RWPE1 (cell line): ENCODE measurements at regions not wholly inside any gene's neighbourhood (a gene's known extent, or its start where the extent isn't known, plus 50 kb on each side); places are given as distances from the start of the nearest gene placed in this dataset.

ENCODE experiments used
- CTCF ChIA-PET: fragments of 350-600 bp; sonication (Branson Sonifier 250); formaldehyde crosslinking; extraction: SDS; loops from one replicate; lab custom pipeline; 2021; lab: Yijun Ruan, JAX
- POLR2A ChIA-PET: fragments of 400-600 bp; formaldehyde crosslinking; extraction: SDS; loops from one replicate; lab custom pipeline; 2020; ENCODE audit warnings: antibody characterized with exemption; ENCODE audit not compliant: low non-redundant PET; lab: Yijun Ruan, JAX
- DNase-seq: peaks from one replicate; pipeline ENCODE4 v3.0.0; 2012; ENCODE audit warnings: low spot score
- H3K27ac ChIP-seq: fragments of 450-650 bp; 2 replicates; pipeline ENCODE4 v1.5.1; 2017
- TF ChIP-seq, protein P1 (sequence below): fragments of 450-650 bp; conservative IDR thresholded peaks from 2 replicates; pipeline ENCODE4 v1.5.1; 2017; ENCODE audit warnings: low read depth, mild to moderate bottlenecking

DNA sequence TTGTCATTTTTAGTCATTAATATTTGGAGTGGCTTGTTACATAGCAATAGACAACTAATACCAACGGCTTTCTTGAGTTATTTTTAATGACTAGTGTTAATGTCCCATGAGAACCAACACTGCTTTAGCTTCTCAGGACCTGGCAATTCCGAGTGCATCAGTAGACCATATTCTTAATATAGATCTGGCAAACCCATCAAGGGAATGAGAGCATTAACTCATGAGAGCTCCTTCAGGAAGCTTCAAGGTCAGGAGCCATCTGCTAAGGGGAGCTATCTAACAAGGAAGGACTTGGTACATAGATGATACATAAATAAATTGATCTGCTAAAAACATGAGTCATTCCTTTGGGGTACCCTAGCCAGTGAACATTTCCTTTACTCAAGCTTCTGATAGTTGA is 122.6 kb upstream of the EPHA3 start:
- ChIA-PET POLR2A (no interaction called here), CTCF (interaction anchor here (0.7 kb wide), 1 partner anchor 41 kb away, joined by 3 read pairs; no protein-coding TSS in a partner anchor)
- no peak for DNase-seq

DNA sequence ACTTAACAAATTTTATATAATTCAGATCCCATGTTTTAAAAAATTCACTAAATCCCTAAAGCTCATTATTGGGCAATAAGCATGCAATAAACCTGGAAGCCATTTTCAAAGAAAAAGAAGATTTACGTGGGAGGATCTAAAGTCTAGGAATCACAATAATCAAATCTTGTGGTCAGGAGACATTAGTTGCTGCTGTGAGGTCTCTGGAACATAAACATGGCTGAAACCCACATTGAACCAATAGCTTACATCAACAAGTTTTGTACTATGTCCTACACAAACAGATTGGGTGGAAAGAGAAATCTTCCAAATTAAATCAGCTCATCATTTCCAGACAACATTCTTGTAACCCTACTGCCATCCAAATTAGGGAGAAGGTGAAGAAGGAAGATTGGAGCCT is 121.9 kb upstream of the EPHA3 start:
- TF ChIP-seq, protein P1, sequence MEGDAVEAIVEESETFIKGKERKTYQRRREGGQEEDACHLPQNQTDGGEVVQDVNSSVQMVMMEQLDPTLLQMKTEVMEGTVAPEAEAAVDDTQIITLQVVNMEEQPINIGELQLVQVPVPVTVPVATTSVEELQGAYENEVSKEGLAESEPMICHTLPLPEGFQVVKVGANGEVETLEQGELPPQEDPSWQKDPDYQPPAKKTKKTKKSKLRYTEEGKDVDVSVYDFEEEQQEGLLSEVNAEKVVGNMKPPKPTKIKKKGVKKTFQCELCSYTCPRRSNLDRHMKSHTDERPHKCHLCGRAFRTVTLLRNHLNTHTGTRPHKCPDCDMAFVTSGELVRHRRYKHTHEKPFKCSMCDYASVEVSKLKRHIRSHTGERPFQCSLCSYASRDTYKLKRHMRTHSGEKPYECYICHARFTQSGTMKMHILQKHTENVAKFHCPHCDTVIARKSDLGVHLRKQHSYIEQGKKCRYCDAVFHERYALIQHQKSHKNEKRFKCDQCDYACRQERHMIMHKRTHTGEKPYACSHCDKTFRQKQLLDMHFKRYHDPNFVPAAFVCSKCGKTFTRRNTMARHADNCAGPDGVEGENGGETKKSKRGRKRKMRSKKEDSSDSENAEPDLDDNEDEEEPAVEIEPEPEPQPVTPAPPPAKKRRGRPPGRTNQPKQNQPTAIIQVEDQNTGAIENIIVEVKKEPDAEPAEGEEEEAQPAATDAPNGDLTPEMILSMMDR, result no peak
- DNase-seq, result no peak
- POLR2A ChIA-PET, result no interaction called here
- CTCF ChIA-PET, result interaction anchor here (0.6 to 0.7 kb wide), 2 partner anchors 41 to 921 kb away, joined by 3 to 5 read pairs; no protein-coding TSS in a partner anchor
- no peak overlapping the region for H3K27ac ChIP-seq

More for the DNA sequence above, 122.6 kb upstream of the EPHA3 start:
- H3K27ac ChIP-seq, result no peak overlapping the region
- TF ChIP-seq, protein P1, result no peak

GRCh38 chr3:88986834-88987233 is 120.6 kb upstream of the EPHA3 start:
- ChIA-PET POLR2A (interaction anchor here (0.6 kb wide), 1 partner anchor 25 kb away, joined by 4 read pairs; no protein-coding TSS in a partner anchor), CTCF (no interaction called here)
- TF ChIP-seq, protein P1, result no peak
- DNase-seq, result peak; percentile 16
- no peak overlapping the region for H3K27ac ChIP-seq

DNA sequence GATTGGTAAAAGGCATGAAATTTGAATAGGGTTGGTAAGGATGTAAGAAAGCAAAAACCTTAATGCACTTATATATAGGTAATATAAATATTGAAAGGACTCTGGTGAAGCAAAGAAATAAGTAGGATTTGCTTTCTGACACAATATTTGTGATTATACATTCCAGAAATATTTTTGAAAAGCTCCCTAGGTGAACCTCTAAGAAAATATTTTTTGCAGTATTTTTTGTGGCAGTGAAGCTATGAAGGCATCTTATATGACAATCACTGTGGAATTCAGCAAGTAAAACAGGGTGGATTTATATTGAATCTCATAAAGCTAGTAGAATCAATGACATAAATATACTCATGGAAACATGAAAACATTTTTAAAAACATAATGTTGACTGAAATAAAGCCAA is 119.6 kb upstream of the EPHA3 start:
- no peak overlapping the region for H3K27ac ChIP-seq
- ChIA-PET CTCF (interaction anchor here (0.5 kb wide), 1 partner anchor 30 kb away, joined by 3 read pairs; no protein-coding TSS in a partner anchor), POLR2A (no interaction called here)
- DNase-seq, result no peak
- TF ChIP-seq, protein P1, result no peak

DNA sequence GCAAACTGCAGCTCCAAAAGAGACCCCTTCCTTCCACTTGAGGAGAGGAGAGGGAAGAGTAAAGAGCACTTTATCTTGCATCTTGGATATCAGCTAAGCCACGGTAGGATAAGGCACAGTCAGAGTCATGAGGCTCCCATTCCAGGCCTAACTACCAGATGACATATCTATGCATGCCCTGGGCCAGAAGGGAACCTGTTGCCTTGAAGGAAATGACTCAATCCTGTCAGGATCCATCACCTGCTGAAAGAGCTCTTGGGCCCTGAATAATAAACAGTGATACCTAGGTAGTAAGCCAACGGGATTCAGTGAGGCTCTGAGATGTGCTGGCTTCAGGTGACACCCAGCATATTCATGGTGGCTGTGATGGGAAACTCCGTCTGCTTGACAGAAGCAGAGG is 118.5 kb upstream of the EPHA3 start:
- CTCF ChIA-PET, result interaction anchor here (0.6 kb wide), 1 partner anchor 760 kb away, joined by 3 read pairs; no protein-coding TSS in a partner anchor
- POLR2A ChIA-PET, result no interaction called here
- TF ChIP-seq, protein P1, result no peak
- H3K27ac ChIP-seq, result no peak overlapping the region
- DNase-seq, result peak; percentile 2

DNA sequence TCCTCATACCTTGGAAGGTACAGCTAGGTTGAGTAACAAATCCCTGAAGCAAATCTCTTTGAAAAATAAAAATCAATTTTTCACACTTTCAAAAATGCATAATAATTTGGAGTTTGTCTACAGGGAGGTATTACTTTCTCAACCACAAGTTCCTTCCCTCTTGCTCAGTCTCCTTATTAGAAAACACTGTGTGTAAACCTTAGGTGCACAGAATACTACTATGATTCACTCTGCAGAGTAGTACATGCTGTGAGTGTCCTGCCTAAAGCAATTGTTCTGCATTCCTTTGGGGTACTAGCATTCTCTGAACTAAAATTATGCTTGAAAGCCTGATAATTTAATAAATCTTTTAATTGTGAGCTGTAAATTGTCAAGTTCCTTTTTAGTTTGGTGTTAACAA is 115.9 kb upstream of the EPHA3 start:
- TF ChIP-seq, protein P1, result no peak
- POLR2A ChIA-PET, result no interaction called here
- DNase-seq, result no peak
- H3K27ac ChIP-seq, result no peak overlapping the region
- CTCF ChIA-PET, result no interaction called here
